Suprapubic skin (tissue), 4 donors: ENCODE measurements at regions not wholly inside any gene's neighbourhood (a gene's known extent, or its start where the extent isn't known, plus 50 kb on each side); places are given as distances from the start of the nearest gene placed in this dataset.

ENCODE experiments used
- EP300 ChIP-seq: sonication (generic); formaldehyde crosslinking; IDR thresholded peaks from one replicate; pipeline ENCODE4 v1.6.1; 2017; ENCODE audit warnings: antibody characterized with exemption
- POLR2A ChIP-seq, 2 donors: fragments of 450-650 bp; IDR thresholded peaks; one replicate each; pipeline ENCODE4 v1.6.1; 2017; ENCODE audit warnings: antibody characterized with exemption in 2 of 2, mild to moderate bottlenecking in 2 of 2, moderate library complexity in 2 of 2
- POLR2AphosphoS5 ChIP-seq, 3 donors: sonication (generic); formaldehyde crosslinking; IDR thresholded peaks; one replicate each; pipeline ENCODE4 v1.6.1; 2017; ENCODE audit warnings: antibody characterized with exemption in 3 of 3
- TF ChIP-seq, protein P1 (sequence below), 2 donors: fragments of 200-600 bp in 1 of 2; fragments of 450-650 bp in 1 of 2; sonication (generic) in 1 of 2; IDR thresholded peaks; one replicate each; pipeline ENCODE4 v1.5.1; 2016 to 2019; ENCODE audit warnings: antibody characterized with exemption in 2 of 2, mild to moderate bottlenecking in 1 of 2, moderate library complexity in 1 of 2

DNA sequence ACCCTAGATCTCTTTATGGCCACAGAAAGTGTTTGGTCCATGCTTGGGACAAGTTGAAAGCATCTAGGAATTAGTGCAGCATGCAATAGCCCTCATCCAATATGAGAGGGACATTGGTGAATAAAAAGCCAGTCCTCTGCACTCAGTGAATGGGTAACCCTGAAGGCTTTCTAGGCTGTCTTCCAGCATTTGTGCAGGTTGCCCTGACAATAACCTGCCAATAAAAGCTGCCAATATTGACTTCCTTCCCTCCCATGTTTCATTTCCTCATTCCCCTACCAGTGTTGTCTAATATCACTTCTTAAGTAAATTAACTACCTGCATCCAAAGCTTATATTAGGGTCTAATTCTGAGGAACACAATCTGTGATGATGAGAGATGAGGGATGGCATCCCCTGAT, 563.6 kb upstream of the NEGR1 start:
- TF ChIP-seq POLR2A (IDR thresholded peaks at IDR 0.05) (no peak), POLR2AphosphoS5 (IDR thresholded peaks at IDR 0.05) (no peak), EP300 (no peak)
- TF ChIP-seq, protein P1, sequence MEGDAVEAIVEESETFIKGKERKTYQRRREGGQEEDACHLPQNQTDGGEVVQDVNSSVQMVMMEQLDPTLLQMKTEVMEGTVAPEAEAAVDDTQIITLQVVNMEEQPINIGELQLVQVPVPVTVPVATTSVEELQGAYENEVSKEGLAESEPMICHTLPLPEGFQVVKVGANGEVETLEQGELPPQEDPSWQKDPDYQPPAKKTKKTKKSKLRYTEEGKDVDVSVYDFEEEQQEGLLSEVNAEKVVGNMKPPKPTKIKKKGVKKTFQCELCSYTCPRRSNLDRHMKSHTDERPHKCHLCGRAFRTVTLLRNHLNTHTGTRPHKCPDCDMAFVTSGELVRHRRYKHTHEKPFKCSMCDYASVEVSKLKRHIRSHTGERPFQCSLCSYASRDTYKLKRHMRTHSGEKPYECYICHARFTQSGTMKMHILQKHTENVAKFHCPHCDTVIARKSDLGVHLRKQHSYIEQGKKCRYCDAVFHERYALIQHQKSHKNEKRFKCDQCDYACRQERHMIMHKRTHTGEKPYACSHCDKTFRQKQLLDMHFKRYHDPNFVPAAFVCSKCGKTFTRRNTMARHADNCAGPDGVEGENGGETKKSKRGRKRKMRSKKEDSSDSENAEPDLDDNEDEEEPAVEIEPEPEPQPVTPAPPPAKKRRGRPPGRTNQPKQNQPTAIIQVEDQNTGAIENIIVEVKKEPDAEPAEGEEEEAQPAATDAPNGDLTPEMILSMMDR (IDR thresholded peaks at IDR 0.05): no peak
